C4-2B (cell line): ENCODE measurements at regions not wholly inside any gene's neighbourhood (a gene's known extent, or its start where the extent isn't known, plus 50 kb on each side); places are given as distances from the start of the nearest gene placed in this dataset.

ENCODE experiments used
- ZFX ChIP-seq: fragments of 450-650 bp; IDR thresholded peaks from 2 replicates; pipeline ENCODE4 v1.6.1; 2017
- TF ChIP-seq, protein P1 (sequence below): fragments of 450-650 bp; conservative IDR thresholded peaks from 2 replicates; pipeline ENCODE4 v1.5.1; 2017; ENCODE audit warnings: mild to moderate bottlenecking

DNA sequence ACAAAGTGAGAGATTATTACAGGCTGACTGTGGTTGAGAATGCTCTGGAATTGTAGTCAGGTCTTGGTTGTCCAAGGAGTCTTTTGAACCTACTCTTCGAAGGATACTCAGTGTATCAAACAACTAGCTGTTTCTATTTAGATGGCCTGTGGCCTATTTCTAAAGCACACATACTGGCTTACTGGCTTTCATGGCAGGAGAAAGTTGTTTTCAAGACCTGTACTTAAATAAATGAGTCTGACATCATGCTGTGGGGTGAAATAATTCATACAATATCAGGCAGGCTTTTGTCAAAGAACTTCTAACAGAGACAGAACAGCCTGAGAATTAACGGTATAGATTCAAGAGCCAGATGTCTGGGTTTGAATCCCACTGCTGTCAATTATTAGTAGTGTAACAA, 316.7 kb upstream of the SEMA6D start:
- TF ChIP-seq, protein P1, sequence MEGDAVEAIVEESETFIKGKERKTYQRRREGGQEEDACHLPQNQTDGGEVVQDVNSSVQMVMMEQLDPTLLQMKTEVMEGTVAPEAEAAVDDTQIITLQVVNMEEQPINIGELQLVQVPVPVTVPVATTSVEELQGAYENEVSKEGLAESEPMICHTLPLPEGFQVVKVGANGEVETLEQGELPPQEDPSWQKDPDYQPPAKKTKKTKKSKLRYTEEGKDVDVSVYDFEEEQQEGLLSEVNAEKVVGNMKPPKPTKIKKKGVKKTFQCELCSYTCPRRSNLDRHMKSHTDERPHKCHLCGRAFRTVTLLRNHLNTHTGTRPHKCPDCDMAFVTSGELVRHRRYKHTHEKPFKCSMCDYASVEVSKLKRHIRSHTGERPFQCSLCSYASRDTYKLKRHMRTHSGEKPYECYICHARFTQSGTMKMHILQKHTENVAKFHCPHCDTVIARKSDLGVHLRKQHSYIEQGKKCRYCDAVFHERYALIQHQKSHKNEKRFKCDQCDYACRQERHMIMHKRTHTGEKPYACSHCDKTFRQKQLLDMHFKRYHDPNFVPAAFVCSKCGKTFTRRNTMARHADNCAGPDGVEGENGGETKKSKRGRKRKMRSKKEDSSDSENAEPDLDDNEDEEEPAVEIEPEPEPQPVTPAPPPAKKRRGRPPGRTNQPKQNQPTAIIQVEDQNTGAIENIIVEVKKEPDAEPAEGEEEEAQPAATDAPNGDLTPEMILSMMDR, result no peak
- TF ChIP-seq ZFX, result no peak
